Endothelial cell of umbilical vein (primary cell): ENCODE measurements at regions not wholly inside any gene's neighbourhood (a gene's known extent, or its start where the extent isn't known, plus 50 kb on each side); places are given as distances from the start of the nearest gene placed in this dataset.

ENCODE experiments used
- EZH2 ChIP-seq: IDR thresholded peaks from 2 replicates; pipeline ENCODE4 v1.6.1; 2012; ENCODE audit warnings: borderline replicate concordance, low read depth, mild to moderate bottlenecking, moderate library complexity, low read length, inconsistent platforms; ENCODE audit not compliant: severe bottlenecking
- FOS ChIP-seq: IDR thresholded peaks from 2 replicates; pipeline ENCODE4 v1.6.1; 2011; ENCODE audit warnings: mild to moderate bottlenecking, low read length, moderate library complexity, borderline replicate concordance; ENCODE audit not compliant: insufficient read depth
- GATA2 ChIP-seq: IDR thresholded peaks from 2 replicates; pipeline ENCODE4 v1.7.0; 2011; ENCODE audit warnings: low read depth, mild to moderate bottlenecking, moderate library complexity, mixed read lengths, low read length; ENCODE audit not compliant: insufficient read length, insufficient read depth
- JUN ChIP-seq: IDR thresholded peaks from 2 replicates; pipeline ENCODE4 v1.6.1; 2011; ENCODE audit warnings: borderline replicate concordance, low read depth; ENCODE audit not compliant: insufficient read length, insufficient read depth
- MAX ChIP-seq: IDR thresholded peaks from 2 replicates; pipeline ENCODE4 v1.6.1; 2011; ENCODE audit not compliant: insufficient read depth, insufficient read length
- MYC ChIP-seq: IDR thresholded peaks from one replicate; pipeline ENCODE4 v1.6.1; 2011; ENCODE audit warnings: mild to moderate bottlenecking, low read depth, low read length
- POLR2A ChIP-seq: IDR thresholded peaks from 2 replicates; pipeline ENCODE4 v1.6.1; 2012; ENCODE audit warnings: low read depth, mild to moderate bottlenecking, control low read depth, low read length
- POLR2AphosphoS5 ChIP-seq: IDR thresholded peaks from 2 replicates; pipeline ENCODE4 v1.6.1; 2012; ENCODE audit warnings: low read depth, mild to moderate bottlenecking, control low read depth, low read length, moderate library complexity; ENCODE audit not compliant: insufficient read depth
- TF ChIP-seq, protein P1 (sequence below), 2 donors: IDR thresholded peaks; 1 replicate in 1 of 2; 2 replicates in 1 of 2; pipeline ENCODE4 v1.5.1; 2011; ENCODE audit warnings: low read length in 2 of 2, mild to moderate bottlenecking in 2 of 2, moderate library complexity in 2 of 2, control low read depth in 1 of 2, inconsistent platforms in 1 of 2, low read depth in 1 of 2; ENCODE audit not compliant: insufficient read depth in 1 of 2; ENCODE audit errors: extremely low read depth in 1 of 2

- TF ChIP-seq, protein P1, sequence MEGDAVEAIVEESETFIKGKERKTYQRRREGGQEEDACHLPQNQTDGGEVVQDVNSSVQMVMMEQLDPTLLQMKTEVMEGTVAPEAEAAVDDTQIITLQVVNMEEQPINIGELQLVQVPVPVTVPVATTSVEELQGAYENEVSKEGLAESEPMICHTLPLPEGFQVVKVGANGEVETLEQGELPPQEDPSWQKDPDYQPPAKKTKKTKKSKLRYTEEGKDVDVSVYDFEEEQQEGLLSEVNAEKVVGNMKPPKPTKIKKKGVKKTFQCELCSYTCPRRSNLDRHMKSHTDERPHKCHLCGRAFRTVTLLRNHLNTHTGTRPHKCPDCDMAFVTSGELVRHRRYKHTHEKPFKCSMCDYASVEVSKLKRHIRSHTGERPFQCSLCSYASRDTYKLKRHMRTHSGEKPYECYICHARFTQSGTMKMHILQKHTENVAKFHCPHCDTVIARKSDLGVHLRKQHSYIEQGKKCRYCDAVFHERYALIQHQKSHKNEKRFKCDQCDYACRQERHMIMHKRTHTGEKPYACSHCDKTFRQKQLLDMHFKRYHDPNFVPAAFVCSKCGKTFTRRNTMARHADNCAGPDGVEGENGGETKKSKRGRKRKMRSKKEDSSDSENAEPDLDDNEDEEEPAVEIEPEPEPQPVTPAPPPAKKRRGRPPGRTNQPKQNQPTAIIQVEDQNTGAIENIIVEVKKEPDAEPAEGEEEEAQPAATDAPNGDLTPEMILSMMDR (IDR thresholded peaks at IDR 0.05; ENCODE audit: extremely low read depth in 1 of 2, insufficient read depth in 1 of 2, low read depth in 1 of 2, low read length in 2 of 2), result no peak
- no peak for TF ChIP-seq MAX
- TF ChIP-seq EZH2, result no peak
- no peak for TF ChIP-seq POLR2A
- TF ChIP-seq POLR2AphosphoS5, result no peak
- no peak for TF ChIP-seq JUN
- no peak for TF ChIP-seq GATA2
- TF ChIP-seq MYC, result no peak
- TF ChIP-seq FOS, result no peak
Measured at GRCh38 chr1:229195246-229195645, 75.7 kb upstream of the RAB4A start.
